Posterior vena cava (tissue), 2 donors: ENCODE measurements at regions not wholly inside any gene's neighbourhood (a gene's known extent, or its start where the extent isn't known, plus 50 kb on each side); places are given as distances from the start of the nearest gene placed in this dataset.

Source experiments
- DNase-seq: peaks from one replicate; pipeline ENCODE4 v3.0.0-alpha.2; 2020; ENCODE audit warnings: low spot score
- intact Hi-C, 2 donors: fragments of 100-400 bp; cut with DNase I; formaldehyde crosslinking; loops; one replicate each; pipeline versions ENCODE4 v1.14.1 to v1.14.2; 2022 to 2023
- donor health status: DM: yes; HTN: yes; CAD: no.
- donor health status: DM: yes; HTN: yes; CAD: no.

DNA sequence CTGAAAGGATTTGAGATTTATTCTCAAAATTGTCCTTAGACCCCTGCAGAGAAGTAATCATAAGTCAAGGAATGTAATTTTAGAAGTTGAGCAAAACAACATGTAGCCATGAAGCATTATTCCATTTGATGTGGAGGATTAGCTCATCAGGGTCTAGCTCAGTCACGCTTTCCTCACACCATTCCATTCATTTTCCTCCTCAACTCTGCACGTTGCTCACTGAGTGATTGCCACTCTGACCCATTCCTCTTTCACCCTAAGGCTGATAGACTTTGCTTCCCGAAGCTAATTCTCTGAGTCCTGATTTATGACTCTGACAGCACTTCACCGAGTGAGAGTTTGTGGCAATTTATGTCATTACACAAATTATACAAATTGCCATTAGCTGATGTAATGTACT is 820.6 kb upstream of the PIK3C3 start:
- DNase-seq: no peak
- intact Hi-C loops: no loop called here

DNA sequence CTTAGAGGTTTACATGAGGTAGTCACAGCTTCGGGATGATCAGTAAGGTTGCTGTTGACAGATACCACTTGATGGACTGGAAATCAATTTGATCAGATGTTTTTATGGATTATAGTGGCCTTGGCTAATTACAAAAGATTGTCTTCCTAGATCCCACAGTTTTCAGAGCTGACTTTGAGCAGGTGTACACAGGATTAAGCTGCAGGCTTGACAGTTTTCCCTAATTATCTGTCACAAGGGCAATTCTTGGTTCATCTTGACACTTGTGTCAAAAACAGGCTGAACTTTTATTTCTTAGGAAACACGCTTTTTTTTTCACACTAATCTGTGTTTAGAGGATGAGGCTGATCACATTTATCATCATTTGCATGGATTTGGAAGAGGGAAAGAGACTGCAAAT is 824.0 kb upstream of the PIK3C3 start:
- DNase-seq: no peak
- intact Hi-C loops: no loop called here

DNA sequence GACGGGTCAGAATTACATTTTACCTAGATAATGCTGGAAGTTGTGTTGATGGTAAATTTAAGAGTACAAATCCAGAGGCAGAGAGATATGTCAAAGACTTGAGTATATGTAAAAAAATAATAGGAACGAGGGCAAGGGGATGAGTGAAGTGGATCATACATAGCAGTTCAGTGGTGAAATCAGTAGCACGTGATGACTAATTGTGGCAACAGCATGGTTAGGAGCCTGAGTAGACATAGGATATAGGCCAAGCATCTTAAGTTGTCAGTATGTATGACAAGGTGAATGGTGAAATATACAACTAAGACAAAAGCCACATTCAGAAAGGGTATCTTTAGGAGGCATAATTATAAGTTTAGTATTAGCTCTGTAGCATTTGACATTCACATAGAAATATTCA is 826.5 kb upstream of the PIK3C3 start:
- intact Hi-C loops: loop anchor here in 1 of 2 donors (10.0 kb wide), 1 partner anchor 1656 kb away; no protein-coding TSS in a partner anchor
- no peak for DNase-seq

DNA sequence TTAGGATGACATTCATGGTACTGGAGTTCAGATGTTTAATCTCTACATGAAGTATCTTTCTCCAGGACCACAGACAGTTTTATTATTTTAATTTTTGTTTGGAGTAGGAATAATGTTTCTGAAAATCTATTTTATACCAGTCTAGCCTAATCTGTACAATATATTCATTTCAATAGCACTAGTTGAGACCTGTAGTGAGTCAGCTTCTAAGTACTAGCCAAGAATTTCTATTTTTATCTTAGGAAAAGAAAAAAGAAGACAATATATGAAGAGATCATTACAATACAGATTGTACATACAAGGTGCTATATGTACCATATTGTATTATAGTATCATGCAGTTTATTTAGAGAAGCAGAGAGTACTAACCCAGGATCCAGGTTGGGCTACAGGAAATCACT is 826.9 kb upstream of the PIK3C3 start:
- no peak for DNase-seq
- intact Hi-C loops: loop anchor here in 1 of 2 donors (10.0 kb wide), 1 partner anchor 1657 kb away; no protein-coding TSS in a partner anchor

DNA sequence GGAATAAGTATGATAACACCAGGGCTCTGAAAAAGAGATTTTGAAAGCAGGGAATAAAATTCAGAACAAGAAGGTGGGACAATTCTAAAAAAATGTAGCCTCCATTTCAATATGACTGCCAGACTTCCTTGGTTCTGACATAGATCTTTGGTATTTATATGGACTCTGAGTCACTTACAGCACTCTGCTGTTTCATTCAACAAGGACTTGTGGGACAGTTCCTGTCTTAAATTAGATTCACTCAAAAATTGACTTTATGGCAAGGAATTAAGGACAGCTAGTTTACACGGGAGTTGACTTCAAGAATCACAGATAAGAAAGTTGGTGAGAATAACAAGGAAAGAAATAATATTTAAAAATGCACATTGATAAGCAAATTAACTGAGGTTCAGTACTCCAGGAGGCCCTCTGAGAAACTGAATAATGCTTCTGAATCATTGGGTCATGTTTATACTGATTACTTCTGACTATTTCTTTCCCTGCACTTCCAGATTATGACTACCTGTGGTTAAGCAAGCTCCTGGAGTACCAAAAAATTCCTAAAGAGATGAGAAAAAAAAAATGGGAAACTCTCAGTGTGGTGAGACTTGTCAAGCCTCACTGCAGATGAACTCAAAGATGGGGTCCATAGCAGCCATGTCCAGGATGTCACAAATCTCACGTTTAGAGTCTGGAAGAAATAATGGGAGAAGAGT is 828.3 kb upstream of the PIK3C3 start:
- no peak for DNase-seq
- intact Hi-C loops: loop anchor here in 1 of 2 donors (10.0 kb wide), 1 partner anchor 1658 kb away; no protein-coding TSS in a partner anchor

DNA sequence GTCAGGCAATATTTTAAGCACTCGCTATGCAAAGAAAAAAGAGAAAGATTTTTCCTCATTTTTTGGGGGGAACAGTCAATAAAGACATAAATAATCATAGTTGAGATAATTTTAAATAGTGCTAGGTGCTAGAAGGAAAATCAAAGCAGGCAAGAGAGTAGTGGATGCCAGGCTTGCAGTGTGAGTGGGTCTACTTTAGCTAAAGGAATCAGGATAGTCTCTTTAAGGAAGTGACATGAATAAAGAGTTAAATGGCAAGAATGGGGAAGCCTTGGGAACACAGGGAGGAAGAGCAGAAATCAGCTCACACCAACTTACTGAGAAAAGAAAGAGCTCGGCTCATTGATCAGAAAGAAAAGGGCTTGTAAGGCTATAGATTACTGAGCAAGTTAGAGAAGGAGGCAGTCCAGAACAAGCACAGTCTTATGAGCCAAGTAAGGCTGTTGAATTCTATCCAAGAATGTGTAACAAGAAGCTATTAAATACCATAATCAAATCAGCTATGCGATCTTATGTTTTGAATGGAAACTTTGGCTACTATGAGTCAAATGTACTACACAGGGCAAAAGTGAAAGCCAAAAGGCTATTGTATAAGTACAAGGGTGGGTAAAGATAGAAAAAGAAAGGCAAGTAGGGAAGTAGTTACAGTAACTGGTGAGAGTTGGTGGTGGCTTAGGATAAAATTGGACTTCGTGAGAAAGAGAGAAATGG is 833.8 kb upstream of the PIK3C3 start:
- intact Hi-C loops: loop anchor here in 1 of 2 donors (10.0 kb wide), 1 partner anchor 1664 kb away; no protein-coding TSS in a partner anchor
- no peak for DNase-seq

DNA sequence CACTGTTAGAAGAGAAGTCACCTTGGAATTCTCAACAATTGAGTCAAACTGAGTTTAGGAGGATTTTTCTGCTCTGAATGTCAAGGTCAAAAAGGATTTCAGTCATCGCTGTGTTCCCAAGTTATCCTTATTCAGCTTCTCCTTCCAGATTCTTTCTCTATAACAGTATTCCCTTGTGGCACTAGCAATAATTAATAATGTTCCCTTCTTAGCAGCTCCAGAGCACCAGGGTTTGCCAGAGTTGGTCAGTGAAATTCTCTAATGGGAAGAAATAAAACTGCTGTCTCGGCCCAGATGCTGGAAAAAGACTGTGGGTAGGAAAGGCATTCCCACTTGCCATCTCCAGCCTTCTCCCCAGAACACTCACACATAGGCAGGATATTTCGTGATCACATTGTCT is 836.0 kb upstream of the PIK3C3 start:
- intact Hi-C loops: no loop called here
- DNase-seq: no peak

DNA sequence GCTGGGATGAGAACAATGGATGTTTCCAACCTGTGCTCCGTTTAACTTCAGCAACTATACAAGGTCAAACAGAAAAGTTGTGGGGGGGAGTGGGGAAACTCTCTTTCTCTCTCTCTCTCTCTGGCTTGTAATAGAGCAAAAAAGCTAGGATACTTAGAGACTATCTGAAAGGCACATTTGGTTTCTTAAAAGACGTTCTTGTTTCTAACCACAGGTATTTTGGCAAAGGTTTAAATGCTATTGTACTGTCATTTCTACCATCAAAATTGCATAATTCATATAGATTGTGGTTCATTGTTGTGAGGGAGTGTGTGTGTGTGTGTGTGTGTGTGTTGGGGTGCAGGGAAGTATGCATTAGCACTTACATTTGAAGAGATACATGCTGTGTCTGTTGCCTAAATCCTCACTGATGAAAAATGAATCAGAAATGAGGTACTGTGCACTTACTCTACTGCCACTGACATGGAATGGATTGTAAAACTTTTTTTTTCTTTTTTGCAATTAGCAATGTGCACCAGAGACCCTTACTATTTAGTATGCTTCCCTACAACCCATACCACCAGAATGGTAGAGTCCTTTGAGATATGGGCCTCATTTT is 841.0 kb upstream of the PIK3C3 start:
- intact Hi-C loops: no loop called here

DNA sequence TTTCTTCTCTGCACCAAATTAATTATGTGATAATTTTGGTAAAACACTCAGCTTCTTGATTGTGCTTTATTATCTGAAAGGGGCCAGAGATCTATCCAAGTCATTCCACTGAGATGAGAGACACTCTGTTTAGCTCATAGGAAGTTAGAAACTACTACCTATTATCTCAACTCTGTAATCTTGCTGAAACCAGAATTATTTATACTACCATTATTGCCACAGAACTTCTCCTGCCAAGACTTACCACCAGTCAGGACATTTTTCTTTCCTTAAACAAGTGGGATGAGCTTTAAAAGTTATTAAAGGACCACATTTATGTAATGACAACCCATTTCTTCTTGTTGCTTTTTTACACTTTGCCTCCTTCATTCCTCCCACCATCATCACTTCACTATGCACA is 855.6 kb upstream of the PIK3C3 start:
- intact Hi-C loops: no loop called here
- DNase-seq: no peak

More for the DNA sequence above, 841.0 kb upstream of the PIK3C3 start:
- DNase-seq: no peak

DNA sequence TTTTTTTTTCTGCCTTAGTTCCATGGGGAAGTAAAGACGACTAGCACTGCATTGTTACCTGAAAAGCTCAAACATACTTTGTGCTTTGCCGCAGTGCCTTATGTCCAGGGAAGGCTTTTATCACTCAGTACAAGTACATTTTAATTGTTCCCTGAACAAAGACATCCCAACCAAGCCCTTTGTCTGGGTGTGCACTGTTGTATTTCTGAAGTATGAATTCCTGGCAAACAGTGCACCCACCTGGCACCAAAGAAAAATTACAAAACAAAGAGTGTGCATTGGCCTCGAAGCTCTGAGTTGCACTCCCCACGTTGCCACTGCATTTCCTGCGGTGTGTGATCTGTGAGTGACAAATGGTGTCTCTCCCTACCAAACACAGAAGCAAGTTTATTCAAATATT is 858.5 kb upstream of the PIK3C3 start:
- DNase-seq: no peak
- intact Hi-C loops: no loop called here

DNA sequence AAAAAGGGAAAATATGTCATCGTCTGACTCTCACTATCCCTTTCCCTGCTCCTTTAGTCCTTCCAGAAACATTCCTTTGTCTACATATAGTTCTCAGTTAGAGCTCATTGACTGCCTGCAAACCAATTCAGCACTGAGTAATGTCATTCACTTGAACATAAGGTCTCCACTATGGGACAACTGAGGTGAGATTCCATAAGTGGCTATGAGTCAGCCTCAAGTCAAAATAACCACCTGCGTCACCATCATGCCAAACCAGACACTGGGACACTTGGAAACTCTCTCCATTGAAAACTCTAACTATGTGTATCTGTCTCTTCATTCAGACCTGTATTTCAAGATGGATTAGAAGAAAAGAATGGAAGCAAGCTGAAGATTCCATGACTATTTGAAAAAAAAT is 878.0 kb upstream of the PIK3C3 start:
- DNase-seq: no peak
- intact Hi-C loops: no loop called here

DNA sequence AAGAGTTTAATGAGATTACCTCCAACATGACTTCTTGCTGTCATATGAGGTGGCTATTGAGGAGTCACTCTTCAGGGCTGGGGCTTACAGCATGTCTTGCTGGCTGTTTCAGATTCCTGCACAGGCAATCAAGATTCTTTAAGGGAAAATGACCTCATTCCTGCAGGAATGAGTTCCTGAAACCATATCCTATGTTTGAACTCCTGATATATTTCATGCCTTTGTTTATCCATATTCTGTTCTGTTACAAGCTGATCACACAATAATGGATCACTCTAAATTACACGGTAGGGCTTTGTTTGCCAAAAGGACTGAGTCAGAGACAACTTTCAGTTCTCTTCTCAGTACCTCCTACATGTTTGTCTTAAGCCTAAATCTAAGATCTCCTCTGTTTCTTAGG is 879.8 kb upstream of the PIK3C3 start:
- DNase-seq: no peak
- intact Hi-C loops: no loop called here

DNA sequence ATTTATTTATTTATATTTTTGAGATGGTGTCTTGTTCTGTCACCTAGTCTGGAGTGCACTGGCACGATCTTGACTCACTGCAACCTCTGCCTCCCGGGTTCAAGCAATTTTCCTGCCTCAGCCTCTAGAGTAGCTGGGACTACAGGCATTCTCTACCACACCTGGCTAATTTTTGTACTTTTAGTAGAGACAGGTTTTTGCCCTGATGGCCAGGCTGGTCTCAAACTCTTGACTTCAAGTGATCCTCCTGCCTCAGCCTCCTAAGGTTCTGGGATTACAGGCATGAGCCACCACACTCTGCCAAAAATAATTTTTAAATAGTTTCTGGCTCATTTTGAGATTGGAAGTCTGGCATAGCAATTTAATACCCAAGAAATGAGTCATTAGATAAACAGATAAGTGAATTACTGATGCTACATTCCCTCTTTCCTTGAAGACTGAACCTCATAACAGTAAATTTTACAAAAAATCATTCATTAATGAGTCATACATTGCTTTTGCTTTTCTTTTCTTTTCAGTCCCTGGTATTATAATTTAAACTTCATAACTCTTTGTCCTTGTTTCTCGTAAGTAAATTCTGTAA is 881.6 kb upstream of the PIK3C3 start:
- DNase-seq: no peak
- intact Hi-C loops: no loop called here

DNA sequence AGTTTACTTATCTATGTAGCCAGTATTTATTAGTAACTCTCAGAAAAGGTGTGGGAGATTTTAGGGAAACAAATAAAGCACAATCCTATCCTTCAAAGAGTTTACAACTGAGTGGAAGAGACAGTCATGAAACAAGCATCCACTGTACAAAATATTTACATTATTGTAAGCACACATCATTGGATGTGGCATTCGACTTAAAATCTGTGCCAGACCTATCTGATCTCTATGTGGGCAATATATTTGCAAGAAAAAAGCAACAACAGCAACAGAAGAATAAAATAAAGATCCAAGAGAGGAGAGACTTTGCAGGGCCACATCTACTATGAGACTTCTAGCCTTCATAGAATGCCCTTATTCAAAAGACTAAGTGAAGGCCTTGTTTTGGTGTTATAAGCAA is 882.1 kb upstream of the PIK3C3 start:
- no peak for DNase-seq
- intact Hi-C loops: no loop called here

DNA sequence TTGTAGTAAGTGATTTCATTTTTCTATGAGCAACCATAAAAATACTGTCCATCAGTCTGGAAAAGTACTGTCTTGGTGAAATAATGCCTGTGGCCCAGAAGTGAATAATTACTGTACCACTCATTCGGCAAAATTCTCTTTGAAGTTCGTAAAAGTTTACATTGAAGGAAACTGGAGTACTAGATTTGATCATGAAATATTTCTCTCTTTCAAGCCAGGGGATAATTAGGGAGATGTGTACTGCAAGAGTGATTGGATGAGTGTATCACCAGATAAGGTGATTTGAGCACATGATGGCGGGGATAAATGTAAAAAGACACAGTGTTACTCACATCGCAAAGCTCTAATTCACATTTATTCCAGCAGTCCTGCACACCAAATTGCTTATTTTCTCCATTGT is 883.2 kb upstream of the PIK3C3 start:
- no peak for DNase-seq
- intact Hi-C loops: no loop called here

DNA sequence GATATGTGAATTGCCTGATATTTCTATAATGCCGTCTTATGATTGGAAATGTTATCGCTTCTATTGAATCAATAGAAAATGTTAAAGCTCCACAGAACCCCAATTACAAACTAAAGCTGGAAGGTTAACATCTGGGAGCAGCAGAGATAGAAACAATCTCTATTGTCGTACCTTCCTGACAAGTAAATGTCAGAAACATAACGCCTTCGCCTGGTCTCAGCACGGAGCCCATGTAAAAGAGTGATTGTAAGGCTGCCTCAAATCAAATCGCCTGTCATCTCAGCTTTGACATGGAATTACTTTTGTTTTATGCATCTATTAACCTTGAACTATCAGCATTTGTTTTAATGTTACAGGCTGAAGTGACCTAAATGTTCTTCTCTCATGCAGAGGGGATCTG is 885.9 kb upstream of the PIK3C3 start:
- no peak for DNase-seq
- intact Hi-C loops: no loop called here

DNA sequence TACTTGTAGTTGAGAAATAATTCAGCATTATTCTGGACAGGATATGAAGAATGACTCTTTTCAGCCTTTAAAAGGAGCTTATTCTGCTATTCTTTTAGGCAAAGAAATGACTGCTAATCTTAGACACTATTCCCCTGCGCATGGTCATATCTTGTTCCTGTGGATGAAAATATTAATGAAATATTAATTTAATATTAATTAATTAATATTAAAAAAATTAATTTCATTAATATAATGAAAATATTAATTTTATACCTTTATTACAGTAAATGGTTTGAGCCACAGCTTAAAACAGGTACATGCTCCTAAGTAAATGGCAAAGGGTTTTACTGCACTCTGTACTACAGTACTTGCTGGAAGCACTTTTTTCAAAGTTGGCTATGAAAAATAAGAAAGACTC is 890.1 kb upstream of the PIK3C3 start:
- intact Hi-C loops: no loop called here
- no peak for DNase-seq

DNA sequence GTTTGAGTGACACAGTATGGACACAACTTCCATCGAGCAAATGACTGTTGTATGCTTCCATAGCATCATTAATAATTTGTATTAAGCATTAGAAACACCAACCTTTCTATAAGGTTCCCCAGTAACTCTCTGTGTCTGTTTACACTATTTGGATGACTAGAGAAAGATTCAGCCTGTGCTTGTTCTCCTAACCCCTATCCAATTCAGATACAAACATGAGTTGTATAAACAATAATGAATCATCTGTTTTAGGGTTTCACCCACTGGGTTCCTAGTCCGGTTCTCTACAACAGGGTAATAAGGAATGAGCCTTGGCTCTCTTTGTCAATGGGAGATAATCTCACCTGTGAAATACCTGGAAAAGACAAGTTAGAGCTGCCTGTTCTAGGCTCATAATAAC is 894.1 kb upstream of the PIK3C3 start:
- intact Hi-C loops: no loop called here
- DNase-seq: no peak

DNA sequence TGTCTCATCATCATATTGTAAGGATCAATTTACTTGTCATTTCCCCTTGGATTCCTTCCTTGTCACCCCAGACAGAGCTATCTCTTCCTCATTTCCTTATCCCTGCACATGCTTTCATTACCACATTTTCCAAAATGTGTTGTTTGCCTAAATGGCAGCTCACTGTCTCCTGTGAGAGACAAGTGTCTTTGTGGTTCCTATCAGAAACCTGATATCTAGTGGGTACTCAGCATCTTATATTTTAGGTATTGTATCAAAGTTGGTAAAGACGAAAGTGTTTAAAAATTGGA is 896.0 kb upstream of the PIK3C3 start:
- intact Hi-C loops: no loop called here
- no peak for DNase-seq

DNA sequence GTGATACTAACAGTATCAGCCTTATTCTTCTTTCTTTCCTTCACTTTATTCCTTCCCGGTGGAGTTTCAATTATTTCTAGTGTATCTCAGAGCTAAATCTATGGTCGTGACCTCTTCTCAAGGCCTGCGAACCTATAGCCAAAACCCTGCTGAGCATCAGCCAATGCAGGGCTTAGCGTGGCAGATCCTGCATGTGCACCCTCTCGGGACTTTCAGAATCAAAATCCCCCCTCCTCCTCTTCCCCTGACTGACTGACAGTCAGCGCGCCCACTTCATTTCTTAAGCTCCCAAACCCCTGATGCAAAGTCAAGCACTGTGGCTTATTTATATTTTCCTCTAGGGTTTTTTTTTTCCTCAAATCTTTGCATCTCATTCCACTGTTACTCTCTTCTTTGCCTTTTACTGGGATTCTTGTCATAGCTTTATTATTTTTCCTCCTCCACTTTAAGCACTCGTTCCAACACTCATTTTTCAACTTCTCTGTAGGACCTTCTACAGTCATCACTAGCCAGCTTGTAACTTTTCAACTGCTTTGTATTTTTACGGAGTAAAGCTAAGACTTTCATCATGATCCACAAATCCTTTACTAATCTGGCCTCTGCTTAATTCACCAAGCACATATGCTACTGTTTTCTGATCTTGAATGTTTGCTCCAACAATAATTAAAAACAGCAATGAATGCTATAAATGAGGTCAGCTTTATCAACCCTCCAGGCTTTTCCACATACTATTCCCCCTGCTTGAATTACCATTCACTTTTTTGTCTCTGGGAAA is 896.5 kb upstream of the PIK3C3 start:
- intact Hi-C loops: no loop called here
- no peak for DNase-seq
